Neural progenitor cell (in vitro differentiated cells): ENCODE measurements at regions not wholly inside any gene's neighbourhood (a gene's known extent, or its start where the extent isn't known, plus 50 kb on each side); places are given as distances from the start of the nearest gene placed in this dataset.

Experiments
- EZH2phosphoT487 ChIP-seq: fragments of 200-600 bp; sonication (generic); IDR thresholded peaks from 2 replicates; pipeline ENCODE4 v1.6.1; 2017; ENCODE audit warnings: antibody characterized with exemption
- TF ChIP-seq, protein P1 (sequence below): fragments of 200-600 bp; sonication (generic); IDR thresholded peaks from 2 replicates; pipeline ENCODE4 v1.5.1; 2017; ENCODE audit warnings: antibody characterized with exemption, mild to moderate bottlenecking

DNA sequence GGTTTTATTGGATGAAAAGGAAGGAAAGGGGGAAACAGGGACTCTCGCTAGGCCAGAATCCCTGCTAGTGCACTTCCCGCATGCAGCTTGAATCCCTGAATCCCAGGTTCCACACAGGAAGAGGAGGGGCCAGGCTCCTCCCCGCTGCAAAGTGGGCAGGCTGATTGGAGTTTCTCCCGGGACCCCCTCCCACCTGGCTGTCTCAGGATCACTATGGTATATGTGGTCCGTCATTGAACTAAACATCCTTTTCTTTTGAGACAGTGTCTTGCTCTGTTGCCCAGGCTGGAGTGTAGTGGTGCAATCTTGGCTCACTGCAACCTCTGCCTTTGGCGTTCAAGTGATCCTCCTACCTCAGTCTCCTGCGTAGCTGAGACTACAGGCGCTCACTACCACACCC lies 70.7 kb downstream of the FAM50B start:
- TF ChIP-seq, protein P1, sequence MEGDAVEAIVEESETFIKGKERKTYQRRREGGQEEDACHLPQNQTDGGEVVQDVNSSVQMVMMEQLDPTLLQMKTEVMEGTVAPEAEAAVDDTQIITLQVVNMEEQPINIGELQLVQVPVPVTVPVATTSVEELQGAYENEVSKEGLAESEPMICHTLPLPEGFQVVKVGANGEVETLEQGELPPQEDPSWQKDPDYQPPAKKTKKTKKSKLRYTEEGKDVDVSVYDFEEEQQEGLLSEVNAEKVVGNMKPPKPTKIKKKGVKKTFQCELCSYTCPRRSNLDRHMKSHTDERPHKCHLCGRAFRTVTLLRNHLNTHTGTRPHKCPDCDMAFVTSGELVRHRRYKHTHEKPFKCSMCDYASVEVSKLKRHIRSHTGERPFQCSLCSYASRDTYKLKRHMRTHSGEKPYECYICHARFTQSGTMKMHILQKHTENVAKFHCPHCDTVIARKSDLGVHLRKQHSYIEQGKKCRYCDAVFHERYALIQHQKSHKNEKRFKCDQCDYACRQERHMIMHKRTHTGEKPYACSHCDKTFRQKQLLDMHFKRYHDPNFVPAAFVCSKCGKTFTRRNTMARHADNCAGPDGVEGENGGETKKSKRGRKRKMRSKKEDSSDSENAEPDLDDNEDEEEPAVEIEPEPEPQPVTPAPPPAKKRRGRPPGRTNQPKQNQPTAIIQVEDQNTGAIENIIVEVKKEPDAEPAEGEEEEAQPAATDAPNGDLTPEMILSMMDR = no peak
- no peak for TF ChIP-seq EZH2phosphoT487
